ENCODE measurements at regions not wholly inside any gene's neighbourhood (a gene's known extent, or its start where the extent isn't known, plus 50 kb on each side); places are given as distances from the start of the nearest gene placed in this dataset.

DNA sequence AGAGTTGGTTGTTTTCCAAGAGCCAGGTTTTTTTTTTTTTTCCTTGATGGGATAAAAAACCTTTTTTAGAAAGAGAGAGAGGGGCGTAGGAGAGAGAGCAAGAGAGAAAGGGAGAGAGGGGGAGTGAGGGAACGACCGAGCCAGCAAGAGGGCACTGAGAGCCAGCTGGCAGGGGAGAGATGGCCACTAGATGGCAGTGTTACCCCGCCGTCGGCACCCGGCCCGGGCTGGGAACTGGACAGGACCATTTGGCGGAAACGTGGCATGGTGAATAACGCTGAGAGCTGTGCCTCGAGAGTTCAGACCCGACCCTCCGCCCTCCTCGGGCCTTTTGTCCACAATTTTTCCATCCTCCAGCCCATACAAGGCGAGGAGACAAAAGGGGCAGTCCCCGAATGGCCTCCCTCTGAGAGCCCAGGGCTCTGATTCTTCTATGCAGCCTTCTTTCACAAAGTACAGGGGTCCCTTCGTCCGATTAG lies 286.7 kb upstream of the VRK2 start (continued):
- TF ChIP-seq GPBP1L1 (CRISPR knock-in tag; IDR thresholded peaks at IDR 0.05) (no peak), TBX3 (IDR thresholded peaks at IDR 0.05; ENCODE audit: borderline replicate concordance) (no peak), MBNL3 (CRISPR knock-in tag; conservative IDR thresholded peaks at IDR 0.05) (no peak), LCORL (IDR thresholded peaks at IDR 0.05) (no peak), LCORL (CRISPR knock-in tag; IDR thresholded peaks at IDR 0.05) (0 out of 2 replicates have a peak, but pooled peaks have one; percentile 53), KDM2A (CRISPR knock-in tag; IDR thresholded peaks at IDR 0.05; ENCODE audit: borderline replicate concordance, low read depth) (peak; percentile 88), ZNF337 (CRISPR knock-in tag; IDR thresholded peaks at IDR 0.05; ENCODE audit: borderline replicate concordance, low read depth) (no peak), MXI1 (IDR thresholded peaks at IDR 0.05; ENCODE audit: borderline replicate concordance, low read depth, low read length) (peak; percentile 27; the same call in 1 of the 3 replicates), TSC22D2 (CRISPR knock-in tag; IDR thresholded peaks at IDR 0.05; ENCODE audit: borderline replicate concordance) (0 out of 2 replicates have a peak, but pooled peaks have one; percentile 46), ZNF101 (CRISPR knock-in tag; IDR thresholded peaks at IDR 0.05; ENCODE audit: borderline replicate concordance, low read depth) (no peak), ADNP (CRISPR knock-in tag; IDR thresholded peaks at IDR 0.05) (no peak), SAFB2 (CRISPR knock-in tag; IDR thresholded peaks at IDR 0.05; ENCODE audit: borderline replicate concordance, low read depth) (no peak), ZNF75D (CRISPR knock-in tag; IDR thresholded peaks at IDR 0.05; ENCODE audit: borderline replicate concordance) (no peak), PHB2 (IDR thresholded peaks at IDR 0.05; ENCODE audit: partially characterized antibody) (no peak), NFYC (CRISPR knock-in tag; IDR thresholded peaks at IDR 0.05) (no peak), ZNF326 (CRISPR knock-in tag; IDR thresholded peaks at IDR 0.05; ENCODE audit: borderline replicate concordance) (no peak), ZBTB39 (CRISPR knock-in tag; IDR thresholded peaks at IDR 0.05) (no peak), ISL2 (CRISPR knock-in tag; IDR thresholded peaks at IDR 0.05) (no peak), BRCA1 (CRISPR knock-in tag; IDR thresholded peaks at IDR 0.05) (no peak), SIN3A (IDR thresholded peaks at IDR 0.05; ENCODE audit: borderline replicate concordance, low read depth, low read length) (no peak)
- TF ChIP-seq, protein P1, sequence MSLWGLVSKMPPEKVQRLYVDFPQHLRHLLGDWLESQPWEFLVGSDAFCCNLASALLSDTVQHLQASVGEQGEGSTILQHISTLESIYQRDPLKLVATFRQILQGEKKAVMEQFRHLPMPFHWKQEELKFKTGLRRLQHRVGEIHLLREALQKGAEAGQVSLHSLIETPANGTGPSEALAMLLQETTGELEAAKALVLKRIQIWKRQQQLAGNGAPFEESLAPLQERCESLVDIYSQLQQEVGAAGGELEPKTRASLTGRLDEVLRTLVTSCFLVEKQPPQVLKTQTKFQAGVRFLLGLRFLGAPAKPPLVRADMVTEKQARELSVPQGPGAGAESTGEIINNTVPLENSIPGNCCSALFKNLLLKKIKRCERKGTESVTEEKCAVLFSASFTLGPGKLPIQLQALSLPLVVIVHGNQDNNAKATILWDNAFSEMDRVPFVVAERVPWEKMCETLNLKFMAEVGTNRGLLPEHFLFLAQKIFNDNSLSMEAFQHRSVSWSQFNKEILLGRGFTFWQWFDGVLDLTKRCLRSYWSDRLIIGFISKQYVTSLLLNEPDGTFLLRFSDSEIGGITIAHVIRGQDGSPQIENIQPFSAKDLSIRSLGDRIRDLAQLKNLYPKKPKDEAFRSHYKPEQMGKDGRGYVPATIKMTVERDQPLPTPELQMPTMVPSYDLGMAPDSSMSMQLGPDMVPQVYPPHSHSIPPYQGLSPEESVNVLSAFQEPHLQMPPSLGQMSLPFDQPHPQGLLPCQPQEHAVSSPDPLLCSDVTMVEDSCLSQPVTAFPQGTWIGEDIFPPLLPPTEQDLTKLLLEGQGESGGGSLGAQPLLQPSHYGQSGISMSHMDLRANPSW (CRISPR knock-in tag; IDR thresholded peaks at IDR 0.05; ENCODE audit: borderline replicate concordance) = no peak
- TF ChIP-seq, protein P2, sequence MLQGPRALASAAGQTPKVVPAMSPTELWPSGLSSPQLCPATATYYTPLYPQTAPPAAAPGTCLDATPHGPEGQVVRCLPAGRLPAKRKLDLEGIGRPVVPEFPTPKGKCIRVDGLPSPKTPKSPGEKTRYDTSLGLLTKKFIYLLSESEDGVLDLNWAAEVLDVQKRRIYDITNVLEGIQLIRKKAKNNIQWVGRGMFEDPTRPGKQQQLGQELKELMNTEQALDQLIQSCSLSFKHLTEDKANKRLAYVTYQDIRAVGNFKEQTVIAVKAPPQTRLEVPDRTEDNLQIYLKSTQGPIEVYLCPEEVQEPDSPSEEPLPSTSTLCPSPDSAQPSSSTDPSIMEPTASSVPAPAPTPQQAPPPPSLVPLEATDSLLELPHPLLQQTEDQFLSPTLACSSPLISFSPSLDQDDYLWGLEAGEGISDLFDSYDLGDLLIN (CRISPR knock-in tag; IDR thresholded peaks at IDR 0.05; ENCODE audit: borderline replicate concordance) = no peak
